Mesenchymal stem cell (in vitro differentiated cells and primary cell): ENCODE measurements at regions not wholly inside any gene's neighbourhood (a gene's known extent, or its start where the extent isn't known, plus 50 kb on each side); places are given as distances from the start of the nearest gene placed in this dataset.

Experiments used
- DNase-seq: peaks from one replicate; pipeline ENCODE4 v3.0.0-alpha.2; 2013
- H2AFZ ChIP-seq: one replicate; pipeline ENCODE4 v1.6.1; 2013; ENCODE audit warnings: low read depth, mild to moderate bottlenecking, control low read depth, inconsistent platforms, low read length, moderate library complexity
- H2AK5ac ChIP-seq: 2 replicates; pipeline ENCODE4 v1.6.1; 2013; ENCODE audit warnings: low read length, moderate library complexity, mild to moderate bottlenecking, inconsistent platforms; ENCODE audit not compliant: severe bottlenecking
- H2BK120ac ChIP-seq: one replicate; pipeline ENCODE4 v1.6.1; 2013; ENCODE audit warnings: low read depth, mild to moderate bottlenecking, inconsistent platforms, low read length, moderate library complexity
- H2BK12ac ChIP-seq, 2 experiments: one replicate each; pipeline ENCODE4 v1.6.1; 2013; ENCODE audit warnings: inconsistent platforms in 2 of 2, low read length in 2 of 2, mild to moderate bottlenecking in 2 of 2, moderate library complexity in 2 of 2, control low read depth in 1 of 2
- H2BK15ac ChIP-seq: one replicate; pipeline ENCODE4 v1.6.1; 2013; ENCODE audit warnings: mild to moderate bottlenecking, low read depth, inconsistent platforms; ENCODE audit not compliant: poor library complexity, severe bottlenecking
- H2BK5ac ChIP-seq: 2 replicates; pipeline ENCODE4 v1.6.1; 2013; ENCODE audit warnings: low read depth, mild to moderate bottlenecking, low read length, control low read depth, inconsistent platforms; ENCODE audit not compliant: poor library complexity, severe bottlenecking
- H3K14ac ChIP-seq, 2 experiments: one replicate each; pipeline ENCODE4 v1.6.1; 2013; ENCODE audit warnings: inconsistent platforms in 2 of 2, low read length in 2 of 2, control low read depth in 1 of 2, mild to moderate bottlenecking in 1 of 2, moderate library complexity in 1 of 2
- H3K18ac ChIP-seq, 2 experiments: one replicate each; pipeline ENCODE4 v1.6.1; 2013; ENCODE audit warnings: inconsistent platforms in 2 of 2, low read length in 2 of 2, control low read depth in 1 of 2, low read depth in 1 of 2, mild to moderate bottlenecking in 1 of 2
- H3K23ac ChIP-seq, 2 experiments: one replicate each; pipeline ENCODE4 v1.6.1; 2013; ENCODE audit warnings: inconsistent platforms in 2 of 2, low read length in 2 of 2, mild to moderate bottlenecking in 2 of 2, moderate library complexity in 2 of 2, control low read depth in 1 of 2
- H3K27ac ChIP-seq: 2 replicates; pipeline ENCODE4 v1.5.1; 2013; ENCODE audit warnings: mild to moderate bottlenecking, moderate library complexity, low read length, control low read depth, inconsistent platforms; ENCODE audit not compliant: poor library complexity, severe bottlenecking
- H3K27me3 ChIP-seq, 2 experiments: 2 replicates each; pipeline versions ENCODE4 v1.6.1 to v1.7.0; 2013; ENCODE audit warnings: low read length in 2 of 2, mild to moderate bottlenecking in 2 of 2, moderate library complexity in 2 of 2, control low read depth in 1 of 2, inconsistent platforms in 1 of 2; ENCODE audit not compliant: control insufficient read depth in 1 of 2, insufficient read depth in 1 of 2
- H3K36me3 ChIP-seq, 2 experiments: 2 replicates each; pipeline versions ENCODE4 v1.6.1 to v1.7.0; 2013; ENCODE audit warnings: low read length in 2 of 2, control low read depth in 1 of 2, inconsistent platforms in 1 of 2, low read depth in 1 of 2, mild to moderate bottlenecking in 1 of 2; ENCODE audit not compliant: insufficient read depth in 2 of 2, control insufficient read depth in 1 of 2
- H3K4ac ChIP-seq, 2 experiments: one replicate each; pipeline ENCODE4 v1.6.1; 2013; ENCODE audit warnings: inconsistent platforms in 2 of 2, low read length in 2 of 2, mild to moderate bottlenecking in 2 of 2, moderate library complexity in 2 of 2, control low read depth in 1 of 2, low read depth in 1 of 2
- H3K4me1 ChIP-seq: 2 replicates; pipeline ENCODE4 v1.6.1; 2013; ENCODE audit warnings: low read depth, low read length, control low read depth; ENCODE audit not compliant: control insufficient read depth, insufficient read depth
- H3K4me2 ChIP-seq: 2 replicates; pipeline ENCODE4 v1.6.1; 2013; ENCODE audit warnings: low read length, mild to moderate bottlenecking, inconsistent platforms; ENCODE audit not compliant: poor library complexity, severe bottlenecking
- H3K4me3 ChIP-seq, 2 experiments: 2 replicates each; pipeline versions ENCODE4 v1.5.1 to v1.7.0; 2013; ENCODE audit warnings: low read length in 2 of 2, mild to moderate bottlenecking in 2 of 2, control low read depth in 1 of 2, low read depth in 1 of 2; ENCODE audit not compliant: insufficient read depth in 1 of 2
- H3K79me1 ChIP-seq: replicated peaks from 2 replicates; pipeline ENCODE4 v1.6.1; 2013; ENCODE audit warnings: mild to moderate bottlenecking, control low read depth, low read length, inconsistent platforms; ENCODE audit not compliant: poor library complexity, severe bottlenecking
- H3K9ac ChIP-seq: 2 replicates; pipeline ENCODE4 v1.7.0; 2013; ENCODE audit warnings: mild to moderate bottlenecking, low read length, moderate library complexity
- H3K9me3 ChIP-seq: 2 replicates; pipeline ENCODE4 v1.7.0; 2013; ENCODE audit warnings: mild to moderate bottlenecking, low read length; ENCODE audit not compliant: control insufficient read depth
- H4K8ac ChIP-seq: one replicate; pipeline ENCODE4 v1.6.1; 2013; ENCODE audit warnings: inconsistent platforms, mild to moderate bottlenecking, low read length, moderate library complexity
- H4K91ac ChIP-seq: one replicate; pipeline ENCODE4 v1.6.1; 2013; ENCODE audit warnings: mild to moderate bottlenecking, low read length, inconsistent platforms
- WGBS: methylation state at CpG from one replicate; pipeline ENCODE4 v1.1.7; 2013; ENCODE audit warnings: mixed read lengths; 5-methylcytosine and 5-hydroxymethylcytosine counted together

DNA sequence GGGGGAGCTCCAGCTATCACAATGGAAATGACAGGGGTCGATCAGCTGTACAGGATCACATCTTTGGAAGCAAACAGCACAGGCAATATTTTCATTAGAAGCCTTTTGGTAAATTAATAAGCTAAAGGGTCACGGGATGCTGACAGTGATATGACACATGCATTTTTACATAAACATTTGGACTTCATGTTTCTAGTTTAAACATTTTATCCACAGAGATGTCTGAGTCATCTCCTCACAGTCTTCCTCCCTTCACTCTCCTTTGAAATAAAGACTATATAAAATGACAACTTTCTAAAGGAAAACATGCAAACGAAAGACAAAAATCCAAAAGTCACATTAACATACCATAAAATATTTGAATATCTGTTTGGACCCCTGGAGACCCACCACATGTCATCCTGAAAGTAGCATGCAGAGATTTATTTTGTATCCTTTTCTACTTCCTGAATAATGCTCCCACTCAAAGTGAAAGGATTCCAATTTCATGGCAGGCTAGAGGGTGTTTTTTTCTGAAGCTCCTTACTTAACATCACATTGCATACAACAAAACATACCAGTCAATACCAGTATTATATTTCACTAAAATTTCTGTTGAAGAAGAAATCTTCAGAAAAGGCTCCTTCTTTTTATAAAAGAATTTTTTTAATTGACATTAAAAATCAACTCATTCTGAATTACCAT, 200.1 kb upstream of the PPARGC1A start:
- Histone ChIP-seq H2AFZ (no peak overlapping the region), H3K9ac (peak overlapping the region; percentile 6), H4K8ac (no peak overlapping the region), H2BK120ac (no peak overlapping the region), H3K4me1 (no peaks in the 10 kb centered on the region), H3K18ac (no peak overlapping the region), H2BK5ac (no peak overlapping the region), H2BK12ac (peak overlapping the region in 1 of 2 experiments; percentile 57), H3K4me2 (no peak overlapping the region), H3K9me3 (no peaks in the 10 kb centered on the region), H3K36me3 (no peaks in the 10 kb centered on the region), H3K4me3 (no peak overlapping the region), H3K23ac (no peak overlapping the region), H3K27me3 (no peaks in the 10 kb centered on the region), H3K4ac (no peak overlapping the region), H2AK5ac (no peak overlapping the region), H3K14ac (no peak overlapping the region), H3K79me1 (no peaks in the 10 kb centered on the region), H4K91ac (no peak overlapping the region), H3K27ac (peak overlapping the region; percentile 33), H2BK15ac (no peak overlapping the region)
- 0% methylated on average over 2 of the region's 3 CpGs for WGBS
- peak; percentile 78 for DNase-seq

DNA sequence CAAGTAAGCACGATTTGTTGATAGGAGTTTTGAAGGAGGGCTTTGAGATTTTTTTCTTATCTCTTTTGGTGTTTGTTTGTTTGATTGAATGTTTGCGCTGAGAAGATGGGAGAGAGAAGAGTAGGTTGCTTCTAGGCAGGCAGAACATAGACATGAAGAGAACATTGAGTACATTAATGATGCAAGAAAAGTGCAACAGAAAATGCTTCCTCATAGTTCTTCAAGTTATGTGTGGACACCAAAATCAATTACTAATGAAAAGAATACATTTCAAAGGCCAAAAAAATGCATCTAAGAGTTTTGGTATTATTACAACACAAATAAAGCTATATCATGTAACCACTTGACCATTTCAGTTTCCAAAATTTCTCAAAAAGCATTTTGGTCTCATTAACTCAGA, 191.0 kb upstream of the PPARGC1A start:
- no peak overlapping the region for H3K9ac ChIP-seq
- no peak overlapping the region for H2AFZ ChIP-seq
- DNase-seq, result no peak
- H2BK120ac ChIP-seq, result no peak overlapping the region
- H3K18ac ChIP-seq, result no peak overlapping the region
- H3K27me3 ChIP-seq, result no peaks in the 10 kb centered on the region
- H4K8ac ChIP-seq, result no peak overlapping the region
- H3K27ac ChIP-seq, result no peak overlapping the region
- H2BK12ac ChIP-seq, result no peak overlapping the region
- no peaks in the 10 kb centered on the region for H3K9me3 ChIP-seq
- no peak overlapping the region for H3K4me3 ChIP-seq
- no peak overlapping the region for H2AK5ac ChIP-seq
- 100% methylated on average over 2 of the region's 2 CpGs for WGBS
- H3K79me1 ChIP-seq, result no peaks in the 10 kb centered on the region
- no peak overlapping the region for H3K4ac ChIP-seq
- H3K4me1 ChIP-seq, result peaks cover 2% of the 10 kb centered on the region
- no peak overlapping the region for H2BK5ac ChIP-seq
- H4K91ac ChIP-seq, result no peak overlapping the region
- no peak overlapping the region for H3K4me2 ChIP-seq
- no peaks in the 10 kb centered on the region for H3K36me3 ChIP-seq
- H3K14ac ChIP-seq, result no peak overlapping the region
- no peak overlapping the region for H2BK15ac ChIP-seq
- H3K23ac ChIP-seq, result no peak overlapping the region

DNA sequence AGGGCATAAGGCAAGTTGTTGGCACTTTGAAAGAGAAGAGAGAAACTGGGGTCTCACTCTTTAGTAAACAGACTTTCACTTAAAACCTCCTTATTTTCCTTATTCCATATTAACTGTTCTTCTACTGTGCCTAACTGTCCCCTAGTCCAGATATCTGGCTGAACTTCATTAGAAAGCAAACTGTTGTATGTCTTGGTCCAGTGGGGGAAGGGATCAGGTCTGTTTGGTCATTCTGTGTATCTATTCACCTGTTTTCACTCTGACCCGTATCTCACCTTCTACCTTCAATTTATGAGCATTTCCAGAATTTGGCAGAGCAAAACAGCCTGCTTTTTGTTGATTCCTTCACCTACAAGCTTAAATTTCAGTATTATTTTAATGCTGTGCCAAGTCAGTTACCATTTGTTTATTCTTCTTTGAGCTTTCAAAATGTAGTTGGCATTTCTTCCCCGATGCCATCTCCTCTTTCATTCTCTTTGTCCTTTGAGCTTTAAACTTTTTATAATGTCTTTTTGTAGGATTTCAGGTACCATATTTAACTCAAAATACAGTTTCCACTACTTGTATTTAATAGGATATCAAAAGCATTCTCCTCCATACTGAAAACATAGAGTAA, 188.6 kb upstream of the PPARGC1A start:
- Histone ChIP-seq H3K23ac (no peak overlapping the region), H3K79me1 (no peaks in the 10 kb centered on the region)

DNA sequence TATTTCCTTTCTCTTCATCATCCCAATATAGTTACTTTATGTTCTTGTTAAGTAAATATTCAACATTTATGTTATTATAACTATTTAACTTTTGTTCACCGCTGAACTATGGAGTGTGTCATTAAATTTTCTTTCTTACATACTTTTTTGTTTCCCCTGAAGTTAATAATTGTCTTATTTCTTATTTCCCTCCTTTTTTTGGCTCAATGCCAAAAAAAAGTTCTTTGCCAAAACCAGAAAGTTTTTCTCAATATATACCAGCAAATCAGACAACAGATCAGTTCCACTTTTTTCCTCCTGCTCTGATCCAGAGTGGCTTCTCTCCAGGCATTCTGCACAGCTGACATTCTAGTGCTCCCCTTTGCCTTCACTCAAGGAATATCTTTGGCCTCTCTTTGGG, 187.0 kb upstream of the PPARGC1A start:
- H3K9ac ChIP-seq, result no peak overlapping the region
- no peak overlapping the region for H4K91ac ChIP-seq
- H3K4ac ChIP-seq, result no peak overlapping the region
- H3K9me3 ChIP-seq, result no peaks in the 10 kb centered on the region
- no peak overlapping the region for H2BK5ac ChIP-seq
- H2BK120ac ChIP-seq, result no peak overlapping the region
- no peak overlapping the region for H3K18ac ChIP-seq
- H2AFZ ChIP-seq, result no peak overlapping the region
- H3K79me1 ChIP-seq, result no peaks in the 10 kb centered on the region
- H2AK5ac ChIP-seq, result no peak overlapping the region
- H3K14ac ChIP-seq, result no peak overlapping the region
- H2BK12ac ChIP-seq, result no peak overlapping the region
- H3K23ac ChIP-seq, result no peak overlapping the region
- H3K27ac ChIP-seq, result no peak overlapping the region
- no peak overlapping the region for H3K4me2 ChIP-seq
- 100% methylated on average over 1 of the region's 1 CpG for WGBS
- H3K36me3 ChIP-seq, result no peaks in the 10 kb centered on the region
- no peak overlapping the region for H4K8ac ChIP-seq
- H2BK15ac ChIP-seq, result no peak overlapping the region
- no peaks in the 10 kb centered on the region for H3K27me3 ChIP-seq
- H3K4me3 ChIP-seq, result no peak overlapping the region
- no peak for DNase-seq
- peaks cover 2% of the 10 kb centered on the region for H3K4me1 ChIP-seq

More for the DNA sequence above, 188.6 kb upstream of the PPARGC1A start:
- Histone ChIP-seq H3K4me2 (no peak overlapping the region), H3K27ac (no peak overlapping the region), H3K18ac (no peak overlapping the region), H2BK15ac (no peak overlapping the region), H3K4ac (no peak overlapping the region), H3K9ac (no peak overlapping the region), H4K8ac (no peak overlapping the region), H2BK12ac (no peak overlapping the region), H4K91ac (no peak overlapping the region), H3K4me1 (peaks cover 2% of the 10 kb centered on the region), H3K14ac (no peak overlapping the region), H2AFZ (no peak overlapping the region), H2BK120ac (no peak overlapping the region), H3K4me3 (no peak overlapping the region), H3K36me3 (no peaks in the 10 kb centered on the region), H3K9me3 (no peaks in the 10 kb centered on the region), H2BK5ac (no peak overlapping the region), H3K27me3 (no peaks in the 10 kb centered on the region), H2AK5ac (no peak overlapping the region)
- 100% methylated on average over 1 of the region's 2 CpGs for WGBS
- no peak for DNase-seq
